ENCODE measurements at regions not wholly inside any gene's neighbourhood (a gene's known extent, or its start where the extent isn't known, plus 50 kb on each side); places are given as distances from the start of the nearest gene placed in this dataset.

DNA sequence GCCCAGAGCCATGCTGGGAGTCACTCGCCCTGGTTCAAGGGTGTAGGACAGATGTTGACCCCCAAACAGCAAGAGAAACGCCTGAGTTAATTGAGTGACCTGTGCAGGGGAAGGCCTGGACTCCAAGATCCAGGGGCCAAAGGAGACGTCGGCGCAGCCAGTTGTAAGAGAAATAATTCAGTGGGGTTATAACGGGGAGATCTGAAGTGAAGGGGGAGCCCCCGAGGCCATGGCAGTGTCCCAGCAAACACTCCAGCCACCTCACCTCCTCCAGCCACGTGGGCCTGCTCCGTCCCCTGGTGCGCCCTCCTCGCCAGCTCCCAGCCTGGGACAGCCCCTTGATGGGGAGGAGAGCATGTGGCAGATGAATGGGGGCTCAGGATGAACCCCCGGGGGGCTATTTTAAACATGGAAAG lies 130.7 kb upstream of the GPC1 start:
- TF ChIP-seq, protein P1, sequence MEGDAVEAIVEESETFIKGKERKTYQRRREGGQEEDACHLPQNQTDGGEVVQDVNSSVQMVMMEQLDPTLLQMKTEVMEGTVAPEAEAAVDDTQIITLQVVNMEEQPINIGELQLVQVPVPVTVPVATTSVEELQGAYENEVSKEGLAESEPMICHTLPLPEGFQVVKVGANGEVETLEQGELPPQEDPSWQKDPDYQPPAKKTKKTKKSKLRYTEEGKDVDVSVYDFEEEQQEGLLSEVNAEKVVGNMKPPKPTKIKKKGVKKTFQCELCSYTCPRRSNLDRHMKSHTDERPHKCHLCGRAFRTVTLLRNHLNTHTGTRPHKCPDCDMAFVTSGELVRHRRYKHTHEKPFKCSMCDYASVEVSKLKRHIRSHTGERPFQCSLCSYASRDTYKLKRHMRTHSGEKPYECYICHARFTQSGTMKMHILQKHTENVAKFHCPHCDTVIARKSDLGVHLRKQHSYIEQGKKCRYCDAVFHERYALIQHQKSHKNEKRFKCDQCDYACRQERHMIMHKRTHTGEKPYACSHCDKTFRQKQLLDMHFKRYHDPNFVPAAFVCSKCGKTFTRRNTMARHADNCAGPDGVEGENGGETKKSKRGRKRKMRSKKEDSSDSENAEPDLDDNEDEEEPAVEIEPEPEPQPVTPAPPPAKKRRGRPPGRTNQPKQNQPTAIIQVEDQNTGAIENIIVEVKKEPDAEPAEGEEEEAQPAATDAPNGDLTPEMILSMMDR (conservative IDR thresholded peaks at IDR 0.05), result no peak
- no peak for TF ChIP-seq ZFX (IDR thresholded peaks at IDR 0.05)

Measured in C4-2B (cell line).